ENCODE measurements at regions not wholly inside any gene's neighbourhood (a gene's known extent, or its start where the extent isn't known, plus 50 kb on each side); places are given as distances from the start of the nearest gene placed in this dataset.

GRCh38 chr1:5253036-5253435 is 598.6 kb downstream of the AJAP1 start:
- TF ChIP-seq SP1 (IDR thresholded peaks at IDR 0.05) (no peak), ZNF384 (IDR thresholded peaks at IDR 0.05) (no peak), SUZ12 (IDR thresholded peaks at IDR 0.05) (no peak), FOXM1 (IDR thresholded peaks at IDR 0.05; ENCODE audit: borderline replicate concordance) (no peak), PKNOX1 (IDR thresholded peaks at IDR 0.05) (no peak), BHLHE40 (IDR thresholded peaks at IDR 0.05; ENCODE audit: borderline replicate concordance) (no peak)

Data from HEK293T (cell line).